ENCODE measurements at regions not wholly inside any gene's neighbourhood (a gene's known extent, or its start where the extent isn't known, plus 50 kb on each side); places are given as distances from the start of the nearest gene placed in this dataset.

DNA sequence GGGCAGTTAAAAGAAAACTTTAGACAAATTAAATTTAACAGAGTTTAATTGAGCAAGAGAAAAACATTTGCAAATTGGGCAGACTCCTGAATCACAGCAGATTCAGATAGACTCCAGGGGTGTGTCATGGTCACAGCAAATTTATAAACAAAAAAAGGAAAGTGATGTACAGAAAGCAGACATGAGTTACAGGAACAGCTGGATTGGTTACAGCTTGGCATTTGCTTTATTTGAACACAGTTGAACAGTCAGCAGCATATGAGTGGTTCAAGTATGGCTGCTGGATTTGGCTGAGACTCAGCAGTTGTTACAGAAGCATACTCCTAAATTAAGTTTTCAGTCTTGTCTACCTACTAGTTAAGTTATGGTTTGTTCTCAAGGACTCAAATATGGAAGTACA is 82.3 kb upstream of the NYAP2 start:
- TF ChIP-seq CTCF (IDR thresholded peaks at IDR 0.05) (no peak), POLR2A (IDR thresholded peaks at IDR 0.05) (no peak)

Measured in testis (tissue), 2 donors.